NB4 (cell line): ENCODE measurements at regions not wholly inside any gene's neighbourhood (a gene's known extent, or its start where the extent isn't known, plus 50 kb on each side); places are given as distances from the start of the nearest gene placed in this dataset.

ENCODE experiments used
- DNase-seq: peaks from one replicate; pipeline ENCODE4 v3.0.0; 2010; ENCODE audit warnings: low read depth
- H3K4me3 ChIP-seq: one replicate; pipeline ENCODE4 v1.5.1; 2011; ENCODE audit warnings: mild to moderate bottlenecking, low read depth, low read length, moderate library complexity
- CTCF ChIP-seq: IDR thresholded peaks from one replicate; pipeline ENCODE4 v1.5.1; 2012; ENCODE audit warnings: low read depth, low read length
- MAX ChIP-seq: IDR thresholded peaks from 2 replicates; pipeline ENCODE4 v1.6.1; 2011; ENCODE audit warnings: low read depth, low read length
- MYC ChIP-seq: IDR thresholded peaks from 2 replicates; pipeline ENCODE4 v1.6.1; 2011; ENCODE audit warnings: low read depth, low read length
- POLR2A ChIP-seq: IDR thresholded peaks from 2 replicates; pipeline ENCODE4 v1.6.1; 2011; ENCODE audit warnings: mild to moderate bottlenecking; ENCODE audit not compliant: insufficient read length; ENCODE audit errors: extremely low read depth

GRCh38 chrX:44470816-44471215 lies 71.8 kb downstream of the FUNDC1 start:
- no peak overlapping the region for H3K4me3 ChIP-seq
- TF ChIP-seq MYC, result no peak
- TF ChIP-seq CTCF, result no peak
- TF ChIP-seq POLR2A, result no peak
- no peak for TF ChIP-seq MAX
- no peak for DNase-seq

- no peak for DNase-seq
- TF ChIP-seq POLR2A (no peak), MYC (no peak), CTCF (no peak), MAX (no peak)
Observed at GRCh38 chrX:44462850-44463249, 79.8 kb downstream of the FUNDC1 start.

GRCh38 chrX:44459501-44459900 lies 83.2 kb downstream of the FUNDC1 start:
- TF ChIP-seq MYC (no peak), POLR2A (no peak), MAX (no peak)
- no peak for DNase-seq
- no peak overlapping the region for H3K4me3 ChIP-seq

More at GRCh38 chrX:44462850-44463249, 79.8 kb downstream of the FUNDC1 start:
- H3K4me3 ChIP-seq, result no peak overlapping the region

- TF ChIP-seq MAX, result no peak
- no peak for TF ChIP-seq CTCF
- no peak for TF ChIP-seq POLR2A
- no peak for TF ChIP-seq MYC
- no peak for DNase-seq
- no peak overlapping the region for H3K4me3 ChIP-seq
Observed at GRCh38 chrX:44456685-44457084, 86.0 kb downstream of the FUNDC1 start.

GRCh38 chrX:44451056-44451455 lies 91.6 kb downstream of the FUNDC1 start:
- DNase-seq, result no peak
- no peak overlapping the region for H3K4me3 ChIP-seq
- TF ChIP-seq POLR2A (no peak), MAX (no peak), MYC (no peak), CTCF (no peak)

- DNase-seq, result no peak
- no peak overlapping the region for H3K4me3 ChIP-seq
- TF ChIP-seq MYC (no peak), POLR2A (no peak), MAX (no peak), CTCF (no peak)
Observed at GRCh38 chrX:44447214-44447613, 95.4 kb downstream of the FUNDC1 start.
